CD4-positive, alpha-beta T cell treated with Interferon gamma for 1 hour (primary cell): ENCODE measurements at regions not wholly inside any gene's neighbourhood (a gene's known extent, or its start where the extent isn't known, plus 50 kb on each side); places are given as distances from the start of the nearest gene placed in this dataset.

ENCODE experiments used
- DNase-seq: peaks from one replicate; pipeline ENCODE4 v3.0.0-alpha.2; 2020

- DNase-seq, result no peak
Observed at GRCh38 chr12:92029902-92030586, 115.6 kb downstream of the BTG1 start.

- no peak for DNase-seq
Observed at GRCh38 chr12:92029136-92029535, 116.5 kb downstream of the BTG1 start.

- DNase-seq, result no peak
Observed at GRCh38 chr12:92028441-92028709, 117.3 kb downstream of the BTG1 start.

GRCh38 chr12:92027701-92028440 lies 117.8 kb downstream of the BTG1 start:
- no peak for DNase-seq

GRCh38 chr12:92027243-92027642 lies 118.4 kb downstream of the BTG1 start:
- DNase-seq, result no peak

- no peak for DNase-seq
Observed at GRCh38 chr12:92025462-92026207, 120.0 kb downstream of the BTG1 start.

- DNase-seq, result no peak
Observed at GRCh38 chr12:92022093-92022492, 123.6 kb downstream of the BTG1 start.

- DNase-seq, result no peak
Observed at GRCh38 chr12:92021666-92022035, 124.0 kb downstream of the BTG1 start.

- no peak for DNase-seq
Observed at GRCh38 chr12:92020983-92021665, 124.5 kb downstream of the BTG1 start.

GRCh38 chr12:92019491-92020277 lies 126.0 kb downstream of the BTG1 start:
- DNase-seq, result no peak

GRCh38 chr12:92012691-92013090 lies 133.0 kb downstream of the BTG1 start:
- DNase-seq, result no peak

- DNase-seq, result no peak
Observed at GRCh38 chr12:92010853-92011701, 134.6 kb downstream of the BTG1 start.

- no peak for DNase-seq
Observed at GRCh38 chr12:92010368-92010767, 135.3 kb downstream of the BTG1 start.

GRCh38 chr12:92008345-92008744 lies 137.3 kb downstream of the BTG1 start:
- no peak for DNase-seq

GRCh38 chr12:92007787-92008186 lies 137.9 kb downstream of the BTG1 start:
- DNase-seq, result no peak

- DNase-seq, result no peak
Observed at GRCh38 chr12:92003701-92004100, 141.9 kb downstream of the BTG1 start.

GRCh38 chr12:92002673-92003382 lies 142.8 kb downstream of the BTG1 start:
- no peak for DNase-seq

- DNase-seq, result no peak
Observed at GRCh38 chr12:92002195-92002649, 143.4 kb downstream of the BTG1 start.

GRCh38 chr12:92000597-92000996 lies 145.0 kb downstream of the BTG1 start:
- no peak for DNase-seq

GRCh38 chr12:91999823-92000222 lies 145.8 kb downstream of the BTG1 start:
- DNase-seq, result no peak

GRCh38 chr12:91998316-91998715 lies 147.3 kb downstream of the BTG1 start:
- DNase-seq, result no peak
